ENCODE measurements at regions not wholly inside any gene's neighbourhood (a gene's known extent, or its start where the extent isn't known, plus 50 kb on each side); places are given as distances from the start of the nearest gene placed in this dataset.

- in situ Hi-C loops (cut with MboI; ENCODE audit: low sequenced_read_pairs) = no loop called here
Measured at GRCh38 chr5:175388531-175388930, 55.5 kb downstream of the DRD1 start.

GRCh38 chr5:175387144-175387543, 56.8 kb downstream of the DRD1 start:
- in situ Hi-C loops (cut with MboI; ENCODE audit: low sequenced_read_pairs) = no loop called here

- in situ Hi-C loops (cut with MboI; ENCODE audit: low sequenced_read_pairs) = no loop called here
Measured at GRCh38 chr5:175386526-175386925, 57.5 kb downstream of the DRD1 start.

- in situ Hi-C loops (cut with MboI; ENCODE audit: low sequenced_read_pairs) = no loop called here
Measured at GRCh38 chr5:175385691-175386362, 58.2 kb downstream of the DRD1 start.

DNA sequence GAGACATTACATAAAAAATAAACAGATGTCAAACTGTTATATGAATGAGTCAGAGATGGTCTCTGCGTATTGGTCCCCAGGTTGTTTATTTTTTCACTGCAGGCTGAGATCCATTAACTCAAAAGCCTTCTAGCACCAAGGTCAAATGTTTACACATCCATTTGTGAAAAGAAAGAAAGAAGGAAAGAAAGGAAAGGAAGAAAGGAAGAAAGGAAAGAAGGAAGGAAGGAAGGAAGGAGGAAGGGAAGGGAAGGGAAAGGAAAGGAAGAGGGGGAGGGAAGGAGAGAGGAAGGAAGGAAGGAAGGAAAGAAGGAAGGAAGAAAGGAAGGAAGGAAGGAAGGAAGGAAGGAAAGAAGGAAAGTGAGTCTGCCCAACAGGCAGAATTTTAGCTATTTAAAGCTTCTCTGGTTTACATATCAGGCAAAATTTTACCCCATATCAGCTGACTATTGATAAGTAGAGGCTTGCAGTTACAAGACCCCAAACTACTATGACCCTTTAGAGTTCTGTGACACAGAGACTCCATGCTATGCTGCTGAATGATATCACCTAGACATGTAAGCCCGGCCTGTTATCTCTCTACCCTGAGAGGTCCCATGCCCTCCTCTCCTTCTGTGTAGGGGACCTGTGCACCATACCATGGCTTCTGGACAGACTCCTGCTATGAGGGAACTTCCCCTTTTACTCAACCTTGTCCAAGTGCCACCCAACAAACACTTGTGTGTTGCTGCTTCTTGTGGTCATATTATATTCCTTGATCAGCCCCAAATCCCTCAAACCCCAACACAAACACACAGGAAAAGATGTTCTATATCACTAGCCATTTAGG, 59.0 kb downstream of the DRD1 start:
- in situ Hi-C loops (cut with MboI; ENCODE audit: low sequenced_read_pairs) = no loop called here

DNA sequence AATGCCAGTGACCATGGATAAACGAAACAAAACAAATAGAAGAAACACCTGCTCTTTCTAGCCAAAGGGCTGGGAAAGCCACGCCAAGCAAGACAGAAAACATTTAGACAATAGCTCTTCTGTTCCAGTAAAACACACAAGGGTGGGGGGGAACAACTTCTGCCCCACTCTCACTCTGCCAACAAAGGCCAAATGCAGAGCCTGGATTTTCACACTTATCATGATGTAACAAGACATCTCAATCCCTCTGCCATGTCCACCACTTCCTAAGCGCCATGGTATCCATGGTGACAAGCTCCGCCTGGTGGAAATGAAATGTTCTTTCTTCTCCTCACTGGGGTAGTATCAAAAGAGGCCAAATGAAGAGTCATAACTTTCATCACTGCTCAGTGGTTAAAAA, 60.6 kb downstream of the DRD1 start:
- in situ Hi-C loops (cut with MboI; ENCODE audit: low sequenced_read_pairs) = no loop called here

DNA sequence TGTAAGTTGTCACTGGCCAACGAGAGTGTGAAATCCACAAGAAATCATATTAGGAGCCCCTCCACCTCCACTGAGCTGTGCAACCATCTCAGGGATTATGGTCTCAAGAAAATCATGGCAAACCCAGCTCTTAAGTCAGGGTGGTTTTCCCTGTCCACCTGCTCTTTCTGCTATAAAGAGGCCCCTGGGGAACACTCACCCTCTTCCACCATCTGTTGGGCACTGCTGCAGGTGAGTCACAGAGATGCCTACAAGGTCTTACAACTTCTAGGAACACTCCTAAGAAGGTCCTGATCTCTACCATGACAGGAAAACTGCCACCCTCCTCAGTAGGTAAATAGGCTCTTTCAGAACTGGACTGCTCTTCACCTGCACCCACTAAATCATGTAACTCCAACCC, 61.8 kb downstream of the DRD1 start:
- in situ Hi-C loops (cut with MboI; ENCODE audit: low sequenced_read_pairs) = no loop called here

- in situ Hi-C loops (cut with MboI; ENCODE audit: low sequenced_read_pairs) = no loop called here
Measured at GRCh38 chr5:175381130-175381529, 62.9 kb downstream of the DRD1 start.

DNA sequence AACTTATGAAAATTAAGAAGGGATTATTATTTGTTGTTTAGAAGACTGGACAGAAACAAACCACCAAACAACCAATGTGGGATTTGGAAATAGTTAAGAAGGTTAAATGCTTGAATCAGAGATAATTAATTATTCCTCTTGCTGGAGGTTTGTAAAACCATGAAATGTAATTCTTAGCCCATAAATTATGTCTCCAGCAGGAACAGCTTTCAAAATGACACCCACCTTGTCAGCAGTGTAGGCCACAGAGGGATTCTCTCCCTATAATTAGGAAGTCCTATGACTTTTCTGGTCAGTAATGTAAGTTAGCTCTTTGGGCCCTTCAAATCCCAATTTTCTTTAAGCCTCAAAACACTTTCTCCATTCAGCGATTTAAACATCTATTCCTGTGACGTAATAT, 63.3 kb downstream of the DRD1 start:
- in situ Hi-C loops (cut with MboI; ENCODE audit: low sequenced_read_pairs) = no loop called here

DNA sequence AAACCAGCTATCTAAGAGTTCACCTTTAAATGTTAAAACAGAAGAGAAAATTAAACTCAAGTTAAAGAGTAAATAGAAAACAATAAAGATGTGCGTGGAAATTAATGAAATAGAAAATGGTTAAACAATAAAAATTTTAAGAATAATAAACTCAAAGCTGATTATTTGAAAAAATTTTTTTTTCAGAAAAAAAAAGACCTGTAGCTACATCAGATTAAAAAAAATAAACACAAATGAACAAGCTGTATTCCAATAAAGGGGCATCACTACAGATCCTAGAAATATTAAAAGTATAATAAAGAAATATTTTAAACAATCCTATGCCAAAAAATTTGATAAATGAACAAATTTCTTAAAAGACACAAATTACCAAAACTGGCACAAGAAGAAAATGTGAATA, 64.1 kb downstream of the DRD1 start:
- in situ Hi-C loops (cut with MboI; ENCODE audit: low sequenced_read_pairs) = no loop called here

DNA sequence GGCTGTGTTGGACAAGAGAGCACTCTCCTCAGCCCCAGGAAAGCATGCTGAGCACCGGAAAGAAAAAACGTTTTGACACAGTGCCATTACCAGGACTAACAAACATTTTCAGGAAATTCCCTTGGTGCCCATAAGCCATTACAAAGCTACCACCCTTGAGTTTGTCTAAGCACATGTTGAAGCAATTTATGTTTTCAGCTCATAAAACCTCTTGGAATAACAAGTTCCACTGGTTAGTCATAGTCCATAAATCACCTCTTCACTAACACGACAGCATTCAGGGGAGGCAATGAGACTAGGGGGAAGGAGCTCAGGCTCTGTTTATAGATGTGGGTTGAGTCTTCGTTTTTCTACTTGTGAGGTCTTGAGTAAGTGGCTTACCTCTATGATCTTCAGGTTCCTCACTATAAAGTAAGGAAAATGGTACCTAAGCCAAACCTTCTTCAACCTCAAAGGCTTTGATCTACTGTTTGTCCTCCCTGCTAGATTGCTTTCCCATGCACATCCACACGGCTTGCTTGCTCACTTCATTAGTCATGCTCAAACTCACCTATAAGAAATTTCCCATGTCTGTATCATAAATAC, 65.4 kb downstream of the DRD1 start:
- in situ Hi-C loops (cut with MboI; ENCODE audit: low sequenced_read_pairs) = no loop called here

GRCh38 chr5:175377816-175378215, 66.2 kb downstream of the DRD1 start:
- in situ Hi-C loops (cut with MboI; ENCODE audit: low sequenced_read_pairs) = no loop called here

DNA sequence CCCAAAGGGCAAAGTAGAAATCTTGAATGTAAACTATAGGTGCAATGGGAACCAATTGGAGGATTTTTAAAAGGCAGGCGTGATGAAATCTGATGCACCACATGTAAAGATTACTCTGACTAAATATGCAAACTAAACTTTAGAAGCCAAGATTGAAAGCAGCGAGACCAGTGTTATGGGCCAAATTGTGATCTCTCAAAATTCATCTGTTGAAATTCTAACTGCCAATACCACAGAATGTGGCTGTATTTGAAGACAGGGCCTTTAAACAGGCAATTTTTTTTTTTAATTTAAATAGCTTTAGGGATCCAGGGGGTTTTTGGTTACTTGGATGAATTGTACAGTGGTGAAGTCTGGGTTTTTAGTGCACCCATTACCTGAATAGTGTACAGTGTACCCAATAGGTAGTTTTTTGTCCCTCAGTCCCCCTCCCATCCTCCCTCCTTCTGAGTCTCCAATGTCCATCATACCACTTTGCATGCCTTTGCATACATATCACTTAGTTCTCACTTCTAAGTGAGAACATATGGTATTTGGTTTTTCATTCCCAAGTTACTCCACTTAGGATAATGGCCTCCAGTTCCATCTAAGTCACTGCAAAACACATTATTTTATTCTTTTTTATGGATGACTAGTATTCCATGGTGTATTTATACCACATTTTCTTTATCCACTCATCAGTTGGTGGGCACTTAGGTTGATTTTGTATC, 69.7 kb downstream of the DRD1 start:
- in situ Hi-C loops (cut with MboI; ENCODE audit: low sequenced_read_pairs) = no loop called here

DNA sequence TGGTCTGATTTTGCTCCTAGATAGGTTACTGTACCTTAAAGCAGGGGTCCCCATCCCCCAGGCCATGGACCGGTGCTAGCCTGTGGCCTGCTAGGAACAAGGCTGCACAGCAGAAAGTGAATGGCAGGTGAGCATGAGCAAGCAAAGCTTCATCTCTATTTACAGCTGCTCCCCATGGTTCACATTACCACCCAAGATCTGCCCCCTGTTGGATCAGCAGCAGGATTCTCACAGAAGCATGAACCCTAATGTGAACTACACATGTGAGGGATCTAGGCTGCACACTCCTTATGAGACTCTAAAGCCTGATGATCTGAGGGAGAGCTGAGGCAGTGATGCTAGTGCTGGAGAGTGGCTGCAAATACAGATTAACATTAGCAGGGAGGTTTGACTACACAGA, 78.1 kb downstream of the DRD1 start:
- in situ Hi-C loops (cut with MboI; ENCODE audit: low sequenced_read_pairs) = no loop called here

DNA sequence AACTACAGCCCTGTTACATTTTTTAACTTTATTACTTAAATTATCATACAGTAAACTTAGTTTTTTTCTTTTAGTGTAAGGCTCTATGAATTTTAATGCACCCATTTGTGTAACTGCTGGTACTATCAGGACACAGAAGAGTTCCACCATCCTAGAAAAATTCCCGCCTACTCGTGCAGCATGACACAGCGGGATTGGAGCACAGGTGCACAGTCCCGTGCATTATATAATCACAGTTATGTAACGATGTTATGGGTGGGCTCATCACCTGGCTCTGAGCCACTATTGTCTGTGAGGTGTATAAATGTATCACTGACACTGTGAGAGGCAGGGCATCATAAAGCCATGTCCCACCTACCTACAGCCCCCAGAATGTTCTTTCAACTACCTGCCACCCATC, 80.7 kb downstream of the DRD1 start:
- in situ Hi-C loops (cut with MboI; ENCODE audit: low sequenced_read_pairs) = no loop called here

DNA sequence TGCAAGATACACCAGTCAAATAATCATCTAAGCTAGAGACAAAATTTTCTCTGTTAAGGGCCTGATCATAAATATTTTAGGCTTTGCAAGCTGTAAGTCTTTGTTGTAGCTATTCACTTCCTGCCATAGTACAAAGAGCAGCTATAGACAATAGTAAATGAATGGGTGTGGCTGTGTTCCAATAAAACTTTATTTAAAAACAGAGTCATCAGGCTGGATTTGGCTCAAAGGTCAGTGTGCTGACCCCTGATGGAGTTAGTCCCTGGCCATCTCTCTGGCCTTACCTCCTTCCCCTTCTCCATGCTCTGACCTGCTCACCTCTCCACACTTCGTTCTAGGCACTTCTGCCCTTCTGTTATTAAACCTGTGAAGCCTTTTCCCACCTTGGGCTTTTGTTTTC, 86.0 kb downstream of the DRD1 start:
- in situ Hi-C loops (cut with MboI; ENCODE audit: low sequenced_read_pairs) = no loop called here

GRCh38 chr5:175356428-175356827, 87.6 kb downstream of the DRD1 start:
- in situ Hi-C loops (cut with MboI; ENCODE audit: low sequenced_read_pairs) = no loop called here

GRCh38 chr5:175354964-175355363, 89.0 kb downstream of the DRD1 start:
- in situ Hi-C loops (cut with MboI; ENCODE audit: low sequenced_read_pairs) = no loop called here

- in situ Hi-C loops (cut with MboI; ENCODE audit: low sequenced_read_pairs) = no loop called here
Measured at GRCh38 chr5:175353926-175354325, 90.1 kb downstream of the DRD1 start.

GRCh38 chr5:175351897-175352590, 91.9 kb downstream of the DRD1 start:
- in situ Hi-C loops (cut with MboI; ENCODE audit: low sequenced_read_pairs) = no loop called here

- in situ Hi-C loops (cut with MboI; ENCODE audit: low sequenced_read_pairs) = no loop called here
Measured at GRCh38 chr5:175351126-175351525, 92.9 kb downstream of the DRD1 start.
